ENCODE measurements at regions not wholly inside any gene's neighbourhood (a gene's known extent, or its start where the extent isn't known, plus 50 kb on each side); places are given as distances from the start of the nearest gene placed in this dataset.

DNA sequence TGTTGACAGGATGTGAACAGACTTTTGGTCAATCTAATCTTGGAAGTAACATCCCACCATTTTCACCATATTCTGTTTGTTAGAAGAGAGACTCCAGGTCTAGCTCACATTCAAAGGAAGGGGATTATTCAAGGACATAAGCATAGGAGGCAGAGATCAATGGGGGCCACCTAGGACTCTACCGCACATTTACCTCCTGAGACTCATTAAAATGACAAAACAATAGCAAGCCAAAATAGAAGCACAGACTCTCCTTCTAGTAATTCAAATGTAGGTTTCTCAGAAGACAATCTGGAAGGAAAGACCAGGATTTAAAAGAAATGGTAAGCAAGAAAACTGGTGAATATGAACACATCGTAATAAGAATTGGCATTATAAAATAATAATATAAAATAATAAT lies 156.4 kb upstream of the KYNU start:
- TF ChIP-seq SP1 (IDR thresholded peaks at IDR 0.05): no peak
- no peak for TF ChIP-seq ELF4 (IDR thresholded peaks at IDR 0.05)
- no peak for TF ChIP-seq FOXK2 (IDR thresholded peaks at IDR 0.05)
- no peak for TF ChIP-seq LEF1 (IDR thresholded peaks at IDR 0.05; ENCODE audit: borderline replicate concordance)
- no peak for TF ChIP-seq BHLHE40 (IDR thresholded peaks at IDR 0.05; ENCODE audit: borderline replicate concordance)
- TF ChIP-seq, protein P1, sequence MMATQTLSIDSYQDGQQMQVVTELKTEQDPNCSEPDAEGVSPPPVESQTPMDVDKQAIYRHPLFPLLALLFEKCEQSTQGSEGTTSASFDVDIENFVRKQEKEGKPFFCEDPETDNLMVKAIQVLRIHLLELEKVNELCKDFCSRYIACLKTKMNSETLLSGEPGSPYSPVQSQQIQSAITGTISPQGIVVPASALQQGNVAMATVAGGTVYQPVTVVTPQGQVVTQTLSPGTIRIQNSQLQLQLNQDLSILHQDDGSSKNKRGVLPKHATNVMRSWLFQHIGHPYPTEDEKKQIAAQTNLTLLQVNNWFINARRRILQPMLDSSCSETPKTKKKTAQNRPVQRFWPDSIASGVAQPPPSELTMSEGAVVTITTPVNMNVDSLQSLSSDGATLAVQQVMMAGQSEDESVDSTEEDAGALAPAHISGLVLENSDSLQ (IDR thresholded peaks at IDR 0.05): no peak
- no peak for TF ChIP-seq FOXA1 (IDR thresholded peaks at IDR 0.05)
- no peak for TF ChIP-seq L3MBTL2 (conservative IDR thresholded peaks at IDR 0.05)
- TF ChIP-seq ZNF384 (IDR thresholded peaks at IDR 0.05): no peak
- no peak for TF ChIP-seq HDGF (IDR thresholded peaks at IDR 0.05; ENCODE audit: borderline replicate concordance)
- TF ChIP-seq TARDBP (IDR thresholded peaks at IDR 0.05): no peak
- TF ChIP-seq NFRKB (IDR thresholded peaks at IDR 0.05): no peak
